ENCODE measurements at regions not wholly inside any gene's neighbourhood (a gene's known extent, or its start where the extent isn't known, plus 50 kb on each side); places are given as distances from the start of the nearest gene placed in this dataset.

- Histone ChIP-seq H3K27ac (ENCODE audit: low read length) (no peak overlapping the region), H3K36me3 (ENCODE audit: low read depth, low read length) (no peaks in the 10 kb centered on the region), H3K4me1 (ENCODE audit: insufficient read depth, low read length) (no peaks in the 10 kb centered on the region), H3K4me3 (ENCODE audit: low read length) (no peak overlapping the region), H3K27me3 (ENCODE audit: low read length) (no peaks in the 10 kb centered on the region), H2AFZ (ENCODE audit: low read length) (no peak overlapping the region), H3K4me2 (ENCODE audit: low read length) (no peak overlapping the region), H4K20me1 (ENCODE audit: low read length) (no peaks in the 10 kb centered on the region), H3K9ac (ENCODE audit: low read length) (no peak overlapping the region), H3F3A (ENCODE audit: low read length, unreplicated experiment) (no peaks in the 10 kb centered on the region), H3K9me3 (ENCODE audit: low read length) (no peaks in the 10 kb centered on the region), H3K79me2 (ENCODE audit: low read length) (no peaks in the 10 kb centered on the region), H3K9me2 (replicated peaks; ENCODE audit: low read length) (no peaks in the 10 kb centered on the region)
- CTCF ChIA-PET = no interaction called here
- POLR2A ChIA-PET (ENCODE audit: unreplicated experiment) = no interaction called here
- intact Hi-C loops (cut with micrococcal nuclease) = no loop called here
- TF ChIP-seq EZH2phosphoT487 (IDR thresholded peaks at IDR 0.05; ENCODE audit: borderline replicate concordance, low read length) = no peak
- no peak for TF ChIP-seq CTCF (conservative IDR thresholded peaks at IDR 0.05; ENCODE audit: low read depth, low read length)
- no peak for TF ChIP-seq EZH2 (IDR thresholded peaks at IDR 0.05; ENCODE audit: low read length, unreplicated experiment)
- DNase-seq (no peak), ATAC-seq (no peak)
- BruUV-seq (replicated peaks) = no TSS peak
These were observed 508.3 kb upstream of the DAB2 start for GRCh38 chr5:39933061-39933460.

- Histone ChIP-seq H3K4me3 (ENCODE audit: low read length) (no peak overlapping the region), H3K9me2 (replicated peaks; ENCODE audit: low read length) (no peaks in the 10 kb centered on the region), H2AFZ (ENCODE audit: low read length) (no peak overlapping the region), H3K27ac (ENCODE audit: low read length) (no peak overlapping the region), H3K36me3 (ENCODE audit: low read depth, low read length) (no peaks in the 10 kb centered on the region), H3K9me3 (ENCODE audit: low read length) (no peaks in the 10 kb centered on the region), H3K9ac (ENCODE audit: low read length) (no peak overlapping the region), H3K27me3 (ENCODE audit: low read length) (no peaks in the 10 kb centered on the region), H3F3A (ENCODE audit: low read length, unreplicated experiment) (no peaks in the 10 kb centered on the region), H3K79me2 (ENCODE audit: low read length) (no peaks in the 10 kb centered on the region), H3K4me1 (ENCODE audit: insufficient read depth, low read length) (no peaks in the 10 kb centered on the region), H4K20me1 (ENCODE audit: low read length) (no peaks in the 10 kb centered on the region), H3K4me2 (ENCODE audit: low read length) (no peak overlapping the region)
- BruUV-seq (replicated peaks) = no TSS peak
- intact Hi-C loops (cut with micrococcal nuclease) = no loop called here
- CTCF ChIA-PET = no interaction called here
- POLR2A ChIA-PET (ENCODE audit: unreplicated experiment) = no interaction called here
- TF ChIP-seq CTCF (conservative IDR thresholded peaks at IDR 0.05; ENCODE audit: low read depth, low read length) (no peak), EZH2phosphoT487 (IDR thresholded peaks at IDR 0.05; ENCODE audit: borderline replicate concordance, low read length) (no peak), EZH2 (IDR thresholded peaks at IDR 0.05; ENCODE audit: low read length, unreplicated experiment) (no peak)
- DNase-seq (no peak), ATAC-seq (no peak)
These were observed 503.9 kb upstream of the DAB2 start for GRCh38 chr5:39928709-39929108.

- Histone ChIP-seq H3K4me1 (ENCODE audit: insufficient read depth, low read length) (no peaks in the 10 kb centered on the region), H4K20me1 (ENCODE audit: low read length) (no peaks in the 10 kb centered on the region), H3F3A (ENCODE audit: low read length, unreplicated experiment) (no peaks in the 10 kb centered on the region), H3K9ac (ENCODE audit: low read length) (no peak overlapping the region), H3K4me2 (ENCODE audit: low read length) (no peak overlapping the region), H3K9me3 (ENCODE audit: low read length) (no peaks in the 10 kb centered on the region), H3K36me3 (ENCODE audit: low read depth, low read length) (no peaks in the 10 kb centered on the region), H3K27ac (ENCODE audit: low read length) (no peak overlapping the region), H3K27me3 (ENCODE audit: low read length) (no peaks in the 10 kb centered on the region), H3K79me2 (ENCODE audit: low read length) (no peaks in the 10 kb centered on the region), H3K4me3 (ENCODE audit: low read length) (no peak overlapping the region), H3K9me2 (replicated peaks; ENCODE audit: low read length) (no peaks in the 10 kb centered on the region), H2AFZ (ENCODE audit: low read length) (no peak overlapping the region)
- CTCF ChIA-PET = no interaction called here
- POLR2A ChIA-PET (ENCODE audit: unreplicated experiment) = no interaction called here
- no peak for ATAC-seq
- DNase-seq = no peak
- no TSS peak for BruUV-seq (replicated peaks)
- intact Hi-C loops (cut with micrococcal nuclease) = no loop called here
- TF ChIP-seq EZH2phosphoT487 (IDR thresholded peaks at IDR 0.05; ENCODE audit: borderline replicate concordance, low read length) = no peak
- no peak for TF ChIP-seq CTCF (conservative IDR thresholded peaks at IDR 0.05; ENCODE audit: low read depth, low read length)
- TF ChIP-seq EZH2 (IDR thresholded peaks at IDR 0.05; ENCODE audit: low read length, unreplicated experiment) = no peak
These were observed 495.1 kb upstream of the DAB2 start for GRCh38 chr5:39919876-39920275.
